Activated T-helper 1 cell treated with Interleukin-2 at 50 U/mL for 16 hours (primary cell): ENCODE measurements at regions not wholly inside any gene's neighbourhood (a gene's known extent, or its start where the extent isn't known, plus 50 kb on each side); places are given as distances from the start of the nearest gene placed in this dataset.

Source experiments
- DNase-seq: peaks from one replicate; pipeline ENCODE4 v3.0.0-alpha.2; 2020; ENCODE audit warnings: low read depth

DNA sequence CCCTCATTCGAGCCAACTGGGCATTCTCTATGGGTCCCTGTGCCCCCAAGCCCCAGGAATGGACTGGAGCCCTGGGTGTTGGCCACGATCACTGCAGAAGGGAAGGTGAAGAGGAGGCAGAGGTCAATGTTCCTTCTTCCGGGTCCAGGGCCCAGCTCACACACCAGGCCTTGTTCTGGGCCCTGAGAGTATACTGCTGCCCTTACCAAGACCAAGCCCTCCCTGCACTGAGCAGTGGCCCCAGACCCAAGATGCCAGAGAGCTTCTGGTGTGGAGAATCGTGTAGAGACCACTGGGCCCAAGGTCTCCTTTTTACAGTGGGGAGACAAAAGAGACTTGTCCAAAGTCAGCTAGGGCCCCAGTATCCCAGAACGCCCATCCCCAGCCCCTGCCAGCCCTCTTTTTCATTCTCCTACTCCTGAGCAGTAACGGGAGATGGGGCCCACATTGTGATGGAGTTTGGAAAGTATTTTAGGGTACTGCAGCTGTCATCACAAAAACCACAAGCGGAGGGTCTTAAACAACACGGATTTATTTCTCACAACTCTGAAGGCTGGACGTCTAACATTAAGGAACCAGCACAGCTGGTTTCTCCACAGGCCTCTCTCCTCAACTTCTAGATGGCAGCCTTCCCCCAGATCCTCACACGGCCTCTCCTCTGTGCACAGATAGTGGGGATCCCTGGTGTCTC is 79.4 kb downstream of the PDGFA start:
- no peak for DNase-seq

DNA sequence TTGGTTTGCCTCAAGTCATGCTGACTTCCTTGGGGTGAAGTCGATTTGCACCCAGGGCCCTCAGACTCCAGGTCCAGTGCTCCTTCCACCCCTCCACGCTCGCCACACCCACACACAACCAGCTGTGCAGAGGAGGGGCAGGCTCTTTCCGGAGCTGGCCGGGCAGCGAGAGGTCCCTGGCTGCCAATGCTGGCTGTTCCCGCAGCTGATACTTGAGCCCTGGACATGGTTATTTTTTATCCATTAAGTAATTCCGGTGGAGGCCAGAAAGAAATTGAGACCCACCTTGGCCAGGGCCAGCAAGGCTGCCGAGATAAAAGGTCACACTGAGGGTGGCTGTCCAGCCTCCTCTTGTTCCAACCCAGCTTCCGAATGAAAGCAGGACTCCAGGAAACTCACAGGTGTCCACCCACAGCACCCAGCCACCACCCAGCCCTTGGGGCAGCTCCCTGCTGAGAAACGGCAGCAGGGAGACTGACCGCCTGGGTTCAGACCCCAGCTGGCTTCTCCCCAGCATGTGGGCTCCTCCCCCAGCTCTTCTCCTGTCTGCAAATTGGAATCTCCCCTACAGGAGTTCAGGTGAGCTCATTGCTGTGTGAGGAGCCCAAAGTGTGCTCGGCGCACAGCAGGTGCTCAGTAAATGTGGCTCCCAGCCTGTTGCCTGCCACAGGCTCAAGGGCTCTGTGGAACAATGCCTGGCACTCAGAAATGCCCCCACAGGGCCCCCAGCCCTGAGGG is 77.8 kb downstream of the PDGFA start:
- DNase-seq = no peak

DNA sequence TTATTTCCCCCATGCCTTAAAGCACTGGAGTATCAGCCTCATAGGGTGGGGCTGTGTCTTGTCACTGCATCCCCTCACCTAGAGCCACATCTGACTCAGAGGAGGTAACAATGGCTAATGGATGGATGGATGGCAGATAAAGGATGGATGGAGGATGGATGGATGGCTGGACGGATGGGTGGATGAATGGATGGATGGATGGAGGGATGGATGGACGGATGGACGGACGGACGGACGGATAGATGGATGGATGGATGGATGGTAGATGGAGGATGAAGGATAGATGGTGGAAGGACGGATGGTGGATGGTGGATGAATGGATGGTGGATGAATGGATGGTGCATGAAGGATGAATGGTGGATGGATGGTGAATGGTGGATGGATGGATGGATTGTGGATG is 77.2 kb downstream of the PDGFA start:
- DNase-seq = no peak

DNA sequence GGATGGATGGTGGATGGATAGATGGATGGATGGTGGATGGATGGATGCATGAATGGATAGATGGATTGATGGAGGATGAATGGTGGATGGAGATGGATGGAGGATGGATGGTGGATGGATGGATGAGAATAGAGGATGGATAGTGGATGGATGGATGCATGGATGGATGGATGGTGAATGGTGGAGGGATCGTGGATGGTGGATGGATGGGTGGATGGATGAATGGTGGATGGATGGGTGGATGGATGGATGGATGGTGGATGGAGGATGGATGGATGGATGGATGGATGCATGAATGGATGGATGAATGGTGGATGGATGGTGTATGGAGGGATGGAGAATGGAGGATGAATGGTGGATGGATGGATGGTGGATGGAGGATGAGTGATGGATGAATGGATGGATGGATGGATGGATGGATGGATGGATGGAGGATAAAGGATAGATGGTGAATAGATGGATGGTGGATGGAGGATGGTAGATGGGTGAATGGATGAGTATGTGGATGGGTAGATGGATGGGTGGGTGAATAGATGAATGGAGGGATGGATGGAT is 76.3 kb downstream of the PDGFA start:
- DNase-seq = no peak

DNA sequence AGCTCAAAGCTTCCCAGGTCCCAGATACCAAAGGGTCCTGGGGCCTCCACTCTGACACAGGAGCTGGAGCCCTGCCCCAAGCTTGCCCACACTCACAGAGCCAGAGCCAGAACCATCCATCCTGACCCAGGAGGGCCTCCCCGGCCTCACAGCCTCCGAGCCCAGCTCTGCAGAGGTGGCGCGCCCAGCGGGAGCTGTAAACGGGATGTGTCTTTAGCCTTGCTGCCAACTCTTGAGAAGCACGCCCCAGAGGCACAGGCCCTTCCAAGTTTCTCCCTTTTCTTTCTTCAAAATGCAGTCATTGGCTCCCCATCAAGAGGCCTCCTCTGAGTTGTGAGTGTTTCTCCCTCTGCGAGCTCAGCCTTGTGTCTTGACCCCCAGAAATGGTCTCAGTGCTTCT is 75.0 kb downstream of the PDGFA start:
- no peak for DNase-seq

DNA sequence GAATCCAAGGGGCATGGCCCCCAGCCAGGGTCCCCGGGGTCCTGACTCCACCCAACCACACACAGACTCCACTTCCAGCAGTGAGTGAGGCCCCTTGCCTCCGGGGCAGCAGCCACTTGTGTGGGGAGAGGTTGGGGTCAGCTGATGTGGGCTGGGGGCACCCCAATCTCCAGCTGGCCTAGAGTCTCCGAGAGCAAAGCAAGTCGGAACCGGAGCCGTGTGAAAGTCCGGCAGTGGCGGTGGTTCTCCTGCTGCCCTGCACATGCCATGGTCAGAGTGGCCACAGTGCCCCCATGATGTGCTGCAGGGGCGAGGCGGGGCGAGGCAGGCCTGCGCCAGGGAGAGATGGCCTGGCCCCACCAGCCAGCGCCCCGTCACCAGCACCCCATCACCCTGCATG is 74.6 kb downstream of the PDGFA start:
- no peak for DNase-seq

DNA sequence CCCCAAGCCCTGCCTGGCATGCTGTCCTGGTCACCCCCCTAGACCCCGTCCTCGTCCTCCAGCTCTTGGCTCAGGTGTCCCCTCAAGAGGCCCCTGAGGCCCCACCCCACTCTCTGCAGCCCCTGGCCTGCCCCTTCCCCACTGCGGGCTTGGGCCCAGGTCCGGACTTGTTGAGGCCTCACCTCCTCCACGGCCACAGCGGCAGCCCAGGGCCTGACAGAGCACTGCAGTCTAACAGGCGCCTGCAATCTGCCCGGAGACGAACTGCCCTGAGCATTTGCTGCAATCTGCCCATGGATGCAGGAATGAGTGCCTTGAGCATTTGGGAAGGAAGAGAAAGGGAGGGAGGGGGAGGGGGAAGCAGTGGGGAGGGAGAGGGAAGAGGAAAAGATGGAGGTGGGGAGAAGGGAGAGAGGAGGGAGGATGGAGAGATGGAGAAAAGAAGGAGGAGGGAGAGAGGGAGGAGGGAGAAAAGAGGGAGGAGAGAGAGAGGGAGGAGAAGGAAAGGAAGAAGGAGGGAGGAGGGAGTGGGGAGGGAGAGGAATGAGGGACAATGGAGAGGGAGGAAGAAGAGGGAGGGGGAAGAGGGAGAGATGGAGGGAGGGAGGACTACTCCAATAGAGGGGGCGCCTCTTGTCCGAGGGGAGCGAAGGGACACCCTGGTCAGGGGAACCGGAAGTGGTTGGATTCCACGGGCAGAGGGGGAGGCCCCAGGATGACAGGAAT is 73.9 kb downstream of the PDGFA start:
- DNase-seq = no peak

DNA sequence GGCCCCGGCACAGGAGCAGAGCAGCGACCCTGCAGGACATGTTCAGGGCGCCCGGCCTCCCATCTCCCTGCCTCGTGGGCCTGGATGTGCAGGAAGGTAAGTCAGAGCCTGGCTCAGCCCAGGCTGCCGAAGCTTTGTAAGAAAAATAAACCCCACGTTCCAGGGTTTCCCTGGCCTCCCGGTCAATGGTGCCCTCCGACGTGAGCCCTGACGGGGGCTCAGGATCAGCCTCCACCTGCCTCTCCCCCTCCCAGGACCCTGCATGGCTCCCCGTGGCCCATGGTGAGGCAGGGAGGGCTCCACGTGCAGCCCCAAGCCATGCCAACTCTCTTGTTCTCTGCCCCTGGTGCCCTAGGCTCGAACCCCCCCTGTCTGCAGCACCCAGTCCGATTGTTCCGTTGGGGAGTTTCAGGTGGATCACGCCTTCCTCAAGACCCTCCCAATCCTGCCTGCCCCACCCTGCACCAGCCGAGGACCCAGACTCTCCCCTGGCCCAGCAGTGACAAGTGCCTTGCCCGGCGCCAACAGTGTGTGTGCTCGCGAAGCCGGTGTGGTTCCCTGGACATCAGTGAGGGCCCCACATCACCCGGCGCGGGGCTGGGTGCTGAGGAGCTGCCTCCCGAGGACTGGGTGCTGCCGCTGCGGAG is 73.2 kb downstream of the PDGFA start:
- DNase-seq = no peak
